ENCODE measurements at regions not wholly inside any gene's neighbourhood (a gene's known extent, or its start where the extent isn't known, plus 50 kb on each side); places are given as distances from the start of the nearest gene placed in this dataset.

GRCh38 chr6:134730013-134730412 lies 219.9 kb downstream of the ALDH8A1 start:
- Histone ChIP-seq H3K27me3 (no peaks in the 10 kb centered on the region), H3K4me3 (replicated peaks in 1 of 3) (no peak overlapping the region), H3K36me3 (no peaks in the 10 kb centered on the region), H3K4me1 (no peaks in the 10 kb centered on the region), H3K9me3 (no peaks in the 10 kb centered on the region), H3K27ac (no peak overlapping the region)
- DNase-seq: no peak
- intact Hi-C loops (cut with DNase I): no loop called here
- TF ChIP-seq POLR2A (IDR thresholded peaks at IDR 0.05): no peak
- no peak for TF ChIP-seq CTCF (IDR thresholded peaks at IDR 0.05)
- WGBS, 2 donors: 79 to 91% methylated on average over 8 of the region's 8 CpGs

GRCh38 chr6:134729561-134729960 lies 220.3 kb downstream of the ALDH8A1 start:
- DNase-seq: no peak
- H3K9me3 ChIP-seq: no peaks in the 10 kb centered on the region
- TF ChIP-seq CTCF (IDR thresholded peaks at IDR 0.05) (no peak), POLR2A (IDR thresholded peaks at IDR 0.05) (no peak)
- no peak overlapping the region for H3K27ac ChIP-seq
- WGBS, 2 donors: 85 to 87% methylated on average over 4 of the region's 4 CpGs
- no peak overlapping the region for H3K4me3 ChIP-seq (replicated peaks in 1 of 3)
- intact Hi-C loops (cut with DNase I): no loop called here
- H3K27me3 ChIP-seq: no peaks in the 10 kb centered on the region
- H3K4me1 ChIP-seq: no peaks in the 10 kb centered on the region
- no peaks in the 10 kb centered on the region for H3K36me3 ChIP-seq

- no peak overlapping the region for H3K4me3 ChIP-seq (replicated peaks in 1 of 3)
- H3K27me3 ChIP-seq: no peaks in the 10 kb centered on the region
- H3K36me3 ChIP-seq: no peaks in the 10 kb centered on the region
- WGBS, 2 donors: 92 to 98% methylated on average over 2 of the region's 2 CpGs
- no peaks in the 10 kb centered on the region for H3K9me3 ChIP-seq
- no peak for TF ChIP-seq CTCF (IDR thresholded peaks at IDR 0.05)
- TF ChIP-seq POLR2A (IDR thresholded peaks at IDR 0.05): no peak
- peaks cover 17 to 22% of the 10 kb centered on the region in 2 donors for H3K4me1 ChIP-seq
- DNase-seq: no peak
- no peak overlapping the region for H3K27ac ChIP-seq
- intact Hi-C loops (cut with DNase I): no loop called here
These were observed 222.8 kb downstream of the ALDH8A1 start for GRCh38 chr6:134727081-134727480.

- Histone ChIP-seq H3K9me3 (no peaks in the 10 kb centered on the region), H3K4me1 (peaks cover 22% of the 10 kb centered on the region in 2 donors), H3K4me3 (replicated peaks in 1 of 3) (no peak overlapping the region), H3K27me3 (no peaks in the 10 kb centered on the region), H3K27ac (no peak overlapping the region), H3K36me3 (no peaks in the 10 kb centered on the region)
- intact Hi-C loops (cut with DNase I): no loop called here
- DNase-seq: no peak
- TF ChIP-seq POLR2A (IDR thresholded peaks at IDR 0.05): no peak
- TF ChIP-seq CTCF (IDR thresholded peaks at IDR 0.05): no peak
- 100% methylated on average over 1 of the region's 1 CpG for WGBS, 2 donors
These were observed 224.3 kb downstream of the ALDH8A1 start for GRCh38 chr6:134725590-134725989.

- no peak overlapping the region for H3K4me3 ChIP-seq (replicated peaks in 1 of 3)
- intact Hi-C loops (cut with DNase I): no loop called here
- WGBS, 2 donors: 65 to 68% methylated on average over 8 of the region's 8 CpGs
- H3K9me3 ChIP-seq: no peaks in the 10 kb centered on the region
- no peaks in the 10 kb centered on the region for H3K36me3 ChIP-seq
- no peaks in the 10 kb centered on the region for H3K27me3 ChIP-seq
- no peak for DNase-seq
- H3K27ac ChIP-seq: no peak overlapping the region
- peaks cover 24 to 29% of the 10 kb centered on the region in 2 donors for H3K4me1 ChIP-seq
- TF ChIP-seq POLR2A (IDR thresholded peaks at IDR 0.05) (no peak), CTCF (IDR thresholded peaks at IDR 0.05) (no peak)
These were observed 225.0 kb downstream of the ALDH8A1 start for GRCh38 chr6:134724771-134725340.
